A549 (cell line): ENCODE measurements at regions not wholly inside any gene's neighbourhood (a gene's known extent, or its start where the extent isn't known, plus 50 kb on each side); places are given as distances from the start of the nearest gene placed in this dataset.

ENCODE experiments used
- ATOH8 ChIP-seq: fragments of 250-450 bp; sonication (Bioruptor Pico); IDR thresholded peaks from 2 replicates; pipeline ENCODE4 v1.5.0; 2020; ENCODE audit warnings: low read depth, mild to moderate bottlenecking, moderate library complexity
- EP300 ChIP-seq, 2 experiments: fragments of >200 bp; sonication (Bioruptor Twin); formaldehyde crosslinking; IDR thresholded peaks; 2 replicates in 1 of 2; 3 replicates in 1 of 2; pipeline ENCODE4 v1.6.1; 2016 to 2017
- ESRRA ChIP-seq: fragments of 150-350 bp; IDR thresholded peaks from 2 replicates; pipeline ENCODE4 v1.6.1; 2014; ENCODE audit warnings: mild to moderate bottlenecking, low read length, borderline replicate concordance
- HDAC2 ChIP-seq: fragments of 200-600 bp; sonication (generic); IDR thresholded peaks from 2 replicates; pipeline ENCODE4 v1.6.1; 2016
- POLR2A ChIP-seq: IDR thresholded peaks from 2 replicates; pipeline ENCODE4 v1.6.1; 2012; ENCODE audit warnings: mild to moderate bottlenecking, low read length
- RARB ChIP-seq: fragments of 250-450 bp; sonication (Bioruptor Pico); IDR thresholded peaks from 2 replicates; pipeline ENCODE4 v1.8.0; 2021; ENCODE audit warnings: mild to moderate bottlenecking, moderate library complexity
- RFX5 ChIP-seq: fragments of 450-650 bp; IDR thresholded peaks from 2 replicates; pipeline ENCODE4 v1.7.1; 2014; ENCODE audit warnings: antibody characterized with exemption, mild to moderate bottlenecking, moderate library complexity
- TF ChIP-seq, protein P1 (sequence below): fragments of >200 bp; sonication (Bioruptor Twin); formaldehyde crosslinking; IDR thresholded peaks from 3 replicates; pipeline ENCODE4 v1.5.1; 2016
- TF ChIP-seq, protein P2 (sequence below): fragments of 200-600 bp; sonication (generic); IDR thresholded peaks from 2 replicates; pipeline ENCODE4 v1.6.1; 2016; ENCODE audit warnings: antibody characterized with exemption, mild to moderate bottlenecking, moderate library complexity

DNA sequence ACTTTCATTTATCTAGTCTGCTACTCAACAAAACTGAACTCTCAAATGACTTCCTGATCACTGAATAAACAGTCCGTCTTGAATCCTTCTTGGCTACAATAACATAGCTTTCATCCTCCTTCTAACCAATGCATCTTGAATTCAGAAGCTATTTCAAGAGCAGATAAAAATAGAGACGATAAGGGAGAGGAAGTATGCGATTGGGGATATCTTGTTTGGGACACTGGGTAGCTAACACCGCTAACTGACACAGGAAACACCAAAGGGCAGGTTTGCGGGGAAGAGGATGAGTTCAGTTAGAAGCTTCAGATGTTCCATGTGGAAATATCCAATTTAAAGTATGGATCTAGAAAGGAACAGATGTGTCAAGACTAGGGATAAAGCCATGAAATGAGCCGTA lies 102.5 kb downstream of the SLC41A2 start:
- TF ChIP-seq POLR2A (no peak), RFX5 (no peak), ESRRA (no peak), HDAC2 (no peak), RARB (CRISPR knock-in tag) (no peak), ATOH8 (CRISPR knock-in tag) (no peak), EP300 (IDR thresholded peaks at IDR 0.05) (no peak)
- TF ChIP-seq, protein P1, sequence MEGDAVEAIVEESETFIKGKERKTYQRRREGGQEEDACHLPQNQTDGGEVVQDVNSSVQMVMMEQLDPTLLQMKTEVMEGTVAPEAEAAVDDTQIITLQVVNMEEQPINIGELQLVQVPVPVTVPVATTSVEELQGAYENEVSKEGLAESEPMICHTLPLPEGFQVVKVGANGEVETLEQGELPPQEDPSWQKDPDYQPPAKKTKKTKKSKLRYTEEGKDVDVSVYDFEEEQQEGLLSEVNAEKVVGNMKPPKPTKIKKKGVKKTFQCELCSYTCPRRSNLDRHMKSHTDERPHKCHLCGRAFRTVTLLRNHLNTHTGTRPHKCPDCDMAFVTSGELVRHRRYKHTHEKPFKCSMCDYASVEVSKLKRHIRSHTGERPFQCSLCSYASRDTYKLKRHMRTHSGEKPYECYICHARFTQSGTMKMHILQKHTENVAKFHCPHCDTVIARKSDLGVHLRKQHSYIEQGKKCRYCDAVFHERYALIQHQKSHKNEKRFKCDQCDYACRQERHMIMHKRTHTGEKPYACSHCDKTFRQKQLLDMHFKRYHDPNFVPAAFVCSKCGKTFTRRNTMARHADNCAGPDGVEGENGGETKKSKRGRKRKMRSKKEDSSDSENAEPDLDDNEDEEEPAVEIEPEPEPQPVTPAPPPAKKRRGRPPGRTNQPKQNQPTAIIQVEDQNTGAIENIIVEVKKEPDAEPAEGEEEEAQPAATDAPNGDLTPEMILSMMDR = no peak
- TF ChIP-seq, protein P2, sequence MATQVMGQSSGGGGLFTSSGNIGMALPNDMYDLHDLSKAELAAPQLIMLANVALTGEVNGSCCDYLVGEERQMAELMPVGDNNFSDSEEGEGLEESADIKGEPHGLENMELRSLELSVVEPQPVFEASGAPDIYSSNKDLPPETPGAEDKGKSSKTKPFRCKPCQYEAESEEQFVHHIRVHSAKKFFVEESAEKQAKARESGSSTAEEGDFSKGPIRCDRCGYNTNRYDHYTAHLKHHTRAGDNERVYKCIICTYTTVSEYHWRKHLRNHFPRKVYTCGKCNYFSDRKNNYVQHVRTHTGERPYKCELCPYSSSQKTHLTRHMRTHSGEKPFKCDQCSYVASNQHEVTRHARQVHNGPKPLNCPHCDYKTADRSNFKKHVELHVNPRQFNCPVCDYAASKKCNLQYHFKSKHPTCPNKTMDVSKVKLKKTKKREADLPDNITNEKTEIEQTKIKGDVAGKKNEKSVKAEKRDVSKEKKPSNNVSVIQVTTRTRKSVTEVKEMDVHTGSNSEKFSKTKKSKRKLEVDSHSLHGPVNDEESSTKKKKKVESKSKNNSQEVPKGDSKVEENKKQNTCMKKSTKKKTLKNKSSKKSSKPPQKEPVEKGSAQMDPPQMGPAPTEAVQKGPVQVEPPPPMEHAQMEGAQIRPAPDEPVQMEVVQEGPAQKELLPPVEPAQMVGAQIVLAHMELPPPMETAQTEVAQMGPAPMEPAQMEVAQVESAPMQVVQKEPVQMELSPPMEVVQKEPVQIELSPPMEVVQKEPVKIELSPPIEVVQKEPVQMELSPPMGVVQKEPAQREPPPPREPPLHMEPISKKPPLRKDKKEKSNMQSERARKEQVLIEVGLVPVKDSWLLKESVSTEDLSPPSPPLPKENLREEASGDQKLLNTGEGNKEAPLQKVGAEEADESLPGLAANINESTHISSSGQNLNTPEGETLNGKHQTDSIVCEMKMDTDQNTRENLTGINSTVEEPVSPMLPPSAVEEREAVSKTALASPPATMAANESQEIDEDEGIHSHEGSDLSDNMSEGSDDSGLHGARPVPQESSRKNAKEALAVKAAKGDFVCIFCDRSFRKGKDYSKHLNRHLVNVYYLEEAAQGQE = no peak
